ENCODE measurements at regions not wholly inside any gene's neighbourhood (a gene's known extent, or its start where the extent isn't known, plus 50 kb on each side); places are given as distances from the start of the nearest gene placed in this dataset.

DNA sequence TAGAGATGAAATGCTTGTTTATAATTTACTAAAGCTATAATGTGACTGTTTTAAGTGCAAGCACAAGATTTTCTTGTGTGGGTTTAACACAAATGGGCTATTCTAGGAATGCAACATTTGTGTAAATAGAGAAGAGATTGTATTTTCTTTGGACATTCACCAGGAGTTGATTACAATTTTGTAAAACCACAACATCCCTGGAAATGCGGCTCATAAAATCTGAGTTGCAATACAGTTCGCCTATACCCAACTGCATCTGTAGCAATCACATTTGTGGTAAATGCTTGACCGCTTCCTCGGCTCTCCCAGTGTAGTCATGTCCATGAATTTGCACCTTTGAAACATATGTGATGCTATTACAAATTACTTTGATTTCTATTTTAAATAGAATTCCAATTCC, 348.7 kb upstream of the CDH20 start:
- FAIRE-seq (no peak), DNase-seq (ENCODE audit: low read depth in 1 of 2, low spot score in 2 of 2) (no peak)
- no peak overlapping the region for H3K56ac ChIP-seq (replicated peaks; ENCODE audit: insufficient read length, low read depth, low read length)
- H3K27ac ChIP-seq (ENCODE audit: low read depth, low read length): no peak overlapping the region
- no peak overlapping the region for H3K14ac ChIP-seq (ENCODE audit: insufficient read length)
- no peak overlapping the region for H2AFZ ChIP-seq (ENCODE audit: low read length)
- H2BK20ac ChIP-seq (ENCODE audit: low read length): no peak overlapping the region
- 98% methylated on average over 4 of the region's 4 CpGs; no CpG with 5 or more reads in 1 of the 2 experiments for WGBS, 2 experiments (ENCODE audit: extremely low coverage in 1 of 2, insufficient coverage in 1 of 2, insufficient read length in 1 of 2, insufficient replicate concordance in 2 of 2, low coverage in 1 of 2, low lambda C conversion rate in 2 of 2, missing lambda C conversion rate in 1 of 2)
- CTCF ChIA-PET (ENCODE audit: partially characterized antibody): no interaction called here
- no peak overlapping the region for H3K4me2 ChIP-seq (ENCODE audit: insufficient read depth in 1 of 2, low read depth in 2 of 2, low read length in 2 of 2)
- no peaks in the 10 kb centered on the region for H3K36me3 ChIP-seq (ENCODE audit: control insufficient read depth in 2 of 4, insufficient read depth in 4 of 4, low read length in 3 of 4)
- TF ChIP-seq RAD21 (IDR thresholded peaks at IDR 0.05 in 1 of 2, conservative IDR thresholded peaks at IDR 0.05 in 1 of 2; ENCODE audit: low read depth in 2 of 2, low read length in 2 of 2): no peak
- TF ChIP-seq RFX5 (IDR thresholded peaks at IDR 0.05; ENCODE audit: borderline replicate concordance, low read depth, low read length): no peak
- TF ChIP-seq CBX8 (IDR thresholded peaks at IDR 0.05; ENCODE audit: borderline replicate concordance, low read depth, low read length): no peak
- no peak for TF ChIP-seq FOSL1 (IDR thresholded peaks at IDR 0.05; ENCODE audit: insufficient read depth, low read depth, low read length)
- TF ChIP-seq SP4 (IDR thresholded peaks at IDR 0.05; ENCODE audit: low read length): no peak
- no peak for TF ChIP-seq PHF8 (conservative IDR thresholded peaks at IDR 0.05; ENCODE audit: low read depth, low read length)
- TF ChIP-seq POLR2A (IDR thresholded peaks at IDR 0.05; ENCODE audit: control extremely low read depth in 1 of 2, low read depth in 2 of 2, low read length in 2 of 2): no peak
- no peak for TF ChIP-seq NRF1 (IDR thresholded peaks at IDR 0.05; ENCODE audit: low read depth, low read length)
- no peak for TF ChIP-seq CREB1 (IDR thresholded peaks at IDR 0.05)
- no peak for TF ChIP-seq SAP30 (IDR thresholded peaks at IDR 0.05; ENCODE audit: insufficient read depth, insufficient replicate concordance, low read length)
- no peak for TF ChIP-seq EZH2 (IDR thresholded peaks at IDR 0.05; ENCODE audit: low read depth, low read length, severe bottlenecking)
- no peaks in the 10 kb centered on the region for H3K79me1 ChIP-seq (ENCODE audit: low read depth, low read length)
- no peak overlapping the region for H2BK5ac ChIP-seq (ENCODE audit: low read depth, low read length)
- no peak overlapping the region for H4K5ac ChIP-seq (ENCODE audit: insufficient read length, low read depth, low read length)
- H4K91ac ChIP-seq (replicated peaks; ENCODE audit: insufficient read length, low read length): no peak overlapping the region
- H3K4me1 ChIP-seq (replicated peaks in 1 of 4; ENCODE audit: control insufficient read depth in 3 of 4, insufficient read depth in 4 of 4, low read length in 3 of 4): peaks cover 0 to 2% (median 0%) of the 10 kb centered on the region in 4 experiments; a peak in 1 of 7 replicates
- H2BK120ac ChIP-seq (replicated peaks; ENCODE audit: low read depth, low read length): no peak overlapping the region
- H3K4ac ChIP-seq (replicated peaks; ENCODE audit: insufficient read length, low read depth, low read length): no peak overlapping the region
- H4K20me1 ChIP-seq (replicated peaks in 1 of 2; ENCODE audit: control insufficient read depth in 1 of 2, insufficient read depth in 2 of 2, low read length in 2 of 2): no peaks in the 10 kb centered on the region
- 0 out of 4 replicates have a peak, but pooled peaks cover 0 to 6% of the 10 kb centered on the region in 2 experiments for H3K9me3 ChIP-seq (ENCODE audit: insufficient read depth in 2 of 2, low read depth in 1 of 2, low read length in 1 of 2)
- H3K27me3 ChIP-seq (replicated peaks in 1 of 4; ENCODE audit: control insufficient read depth in 3 of 4, extremely low read depth in 1 of 4, insufficient read depth in 3 of 4, low read length in 3 of 4): no peaks in the 10 kb centered on the region
- no peak overlapping the region for H2BK12ac ChIP-seq (ENCODE audit: low read depth, low read length)
- POLR2A ChIA-PET (ENCODE audit: partially characterized antibody): no interaction called here
- H3K79me2 ChIP-seq (ENCODE audit: control insufficient read depth in 1 of 2, insufficient read depth in 2 of 2, low read length in 2 of 2): no peaks in the 10 kb centered on the region
- H3K18ac ChIP-seq (ENCODE audit: extremely low read depth, low read length): no peak overlapping the region
- no peak overlapping the region for H3K9ac ChIP-seq (replicated peaks in 1 of 4; ENCODE audit: extremely low read depth in 1 of 4, low read depth in 3 of 4, low read length in 3 of 4)
- no peak overlapping the region for H2AK5ac ChIP-seq (ENCODE audit: low read depth, low read length)
- H3K23ac ChIP-seq (ENCODE audit: insufficient read length): no peak overlapping the region
- no peaks in the 10 kb centered on the region for H3K23me2 ChIP-seq (ENCODE audit: low read depth, low read length)
- no peak overlapping the region for H2BK15ac ChIP-seq (ENCODE audit: low read length)
- no peak overlapping the region for H3K4me3 ChIP-seq (ENCODE audit: extremely low read depth in 1 of 4, insufficient read depth in 2 of 4, low read depth in 3 of 4, low read length in 4 of 4)
- no peak overlapping the region for H4K8ac ChIP-seq (ENCODE audit: extremely low read depth, insufficient read depth, low read length)

Data from H1 (cell line).